Ovary (tissue), 3 donors: ENCODE measurements at regions not wholly inside any gene's neighbourhood (a gene's known extent, or its start where the extent isn't known, plus 50 kb on each side); places are given as distances from the start of the nearest gene placed in this dataset.
"Not testable (repeated sequence)": the region's sequence is repeated elsewhere in the genome, so short reads cannot be mapped to it uniquely, and the experiment has no call there.

ENCODE experiments used
- CTCF ChIP-seq, 3 donors: fragments of 450-650 bp in 2 of 3; fragments of 200-600 bp in 1 of 3; IDR thresholded peaks; one replicate each; pipeline versions ENCODE4 v1.5.1 to v1.8.0; 2016 to 2022; ENCODE audit warnings: antibody characterized with exemption in 3 of 3, mild to moderate bottlenecking in 1 of 3
- POLR2A ChIP-seq: fragments of 450-650 bp; IDR thresholded peaks from one replicate; pipeline ENCODE4 v1.6.1; 2017; ENCODE audit warnings: antibody characterized with exemption, mild to moderate bottlenecking, moderate library complexity
- donor health status: DM: no; HTN: no; CAD: no.

GRCh38 chr4:9692791-9693491 is 88.5 kb upstream of the DRD5 start:
- TF ChIP-seq CTCF (IDR thresholded peaks at IDR 0.05); POLR2A: not testable (repeated sequence)
